GF-D8 (cell line): ENCODE measurements at regions not wholly inside any gene's neighbourhood (a gene's known extent, or its start where the extent isn't known, plus 50 kb on each side); places are given as distances from the start of the nearest gene placed in this dataset.
"Not testable (repeated sequence)": the region's sequence is repeated elsewhere in the genome, so short reads cannot be mapped to it uniquely, and the experiment has no call there.

Experiments
- DNase-seq: peaks from one replicate; lab custom pipeline; 2025; lab: John Stamatoyannopoulos, UW

DNA sequence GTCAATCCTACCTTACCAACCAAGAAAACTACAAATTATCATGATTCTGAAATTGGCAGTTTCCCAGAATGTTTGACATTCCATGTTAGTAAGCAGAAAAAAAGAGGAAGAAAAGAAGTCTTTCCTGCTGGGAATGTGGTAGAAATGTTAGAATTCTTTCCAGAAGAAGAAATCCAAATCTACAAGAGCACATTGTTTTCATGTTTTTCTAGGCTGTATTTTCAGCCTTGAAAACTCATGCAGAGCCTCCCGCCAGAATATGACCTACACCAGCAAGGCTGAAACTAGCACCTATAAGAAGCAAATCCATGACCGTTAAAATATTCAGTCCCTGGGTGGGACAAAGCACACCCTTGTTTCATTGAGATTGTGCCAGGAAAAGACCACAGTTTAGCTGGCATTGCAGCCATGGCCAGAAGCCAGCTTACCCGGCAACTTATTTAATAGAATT lies 259.4 kb downstream of the GJA1 start:
- no peak for DNase-seq

DNA sequence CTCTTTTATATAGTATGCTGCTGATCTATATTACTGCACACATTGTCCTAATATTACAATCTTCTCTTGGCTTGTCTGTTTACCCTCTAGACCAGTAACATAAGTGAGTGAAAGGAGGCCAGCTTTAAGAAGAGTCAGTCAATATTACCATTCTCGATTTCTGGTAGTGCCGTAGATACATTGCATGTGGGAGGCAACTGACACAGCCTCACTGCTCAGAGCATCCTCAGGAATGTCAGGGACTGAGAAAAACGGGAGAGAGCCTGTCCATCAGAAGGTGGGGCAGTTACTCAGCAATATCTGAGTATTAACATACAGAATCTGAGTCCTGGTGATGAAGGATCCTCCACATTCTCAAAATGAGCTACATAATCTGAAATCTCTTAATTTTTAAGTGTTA lies 259.9 kb downstream of the GJA1 start:
- no peak for DNase-seq

DNA sequence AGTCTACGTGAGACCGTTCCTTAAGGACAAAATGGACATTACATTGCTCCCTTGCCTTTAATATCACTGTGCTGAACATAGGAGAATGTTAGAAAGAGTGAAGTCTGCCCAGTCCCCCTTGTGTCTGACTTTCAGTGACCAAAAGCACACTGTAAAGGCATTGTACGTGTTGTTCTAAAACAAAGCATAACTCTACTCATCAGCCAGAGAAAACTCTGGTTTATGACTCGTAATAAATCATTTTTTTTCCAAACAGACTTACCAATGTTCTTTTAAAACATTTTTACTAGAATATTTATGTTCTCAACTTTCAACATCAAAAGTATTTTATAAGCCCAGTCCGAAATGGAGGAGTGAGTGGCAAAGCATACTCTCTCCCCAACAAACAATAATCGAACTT lies 262.5 kb downstream of the GJA1 start:
- no peak for DNase-seq

DNA sequence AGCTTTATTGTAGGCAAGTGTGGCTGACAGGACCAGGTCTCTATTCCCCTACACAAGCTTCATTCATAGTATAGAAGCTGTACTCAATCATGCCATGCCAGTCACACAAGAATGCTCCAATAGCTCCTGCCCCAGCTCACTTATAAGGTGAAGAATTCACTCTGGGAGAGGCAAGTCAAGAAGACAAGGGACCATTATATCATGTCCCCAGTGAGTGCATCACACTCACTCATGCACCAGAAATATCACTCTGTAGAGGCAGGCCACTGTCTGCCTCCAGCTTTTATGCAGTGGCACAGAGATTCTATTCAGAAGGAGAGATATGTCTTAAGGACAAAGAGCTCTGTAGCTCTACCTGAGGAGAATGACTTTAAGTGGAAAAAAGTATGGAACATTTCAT lies 263.2 kb downstream of the GJA1 start:
- DNase-seq = no peak

DNA sequence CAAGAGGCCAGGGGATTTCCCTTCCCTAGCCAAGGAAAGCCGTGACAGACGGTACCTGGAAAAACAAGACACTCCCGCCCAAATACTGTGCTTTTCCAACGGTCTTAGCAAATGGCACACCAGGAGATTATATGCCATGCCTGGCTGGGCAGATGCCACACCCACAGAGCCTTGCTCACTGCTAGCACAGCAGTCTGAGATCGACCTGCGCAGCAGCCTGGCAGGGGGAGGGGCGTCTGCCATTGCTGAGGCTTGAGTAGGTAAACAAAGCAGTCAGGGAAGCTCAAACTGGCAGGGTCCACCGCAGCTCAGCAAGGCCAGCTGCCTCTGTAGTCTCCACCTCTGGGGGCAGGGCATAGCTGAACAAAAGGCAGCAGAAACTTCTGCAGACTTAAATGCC lies 267.7 kb downstream of the GJA1 start:
- not testable (repeated sequence) for DNase-seq

DNA sequence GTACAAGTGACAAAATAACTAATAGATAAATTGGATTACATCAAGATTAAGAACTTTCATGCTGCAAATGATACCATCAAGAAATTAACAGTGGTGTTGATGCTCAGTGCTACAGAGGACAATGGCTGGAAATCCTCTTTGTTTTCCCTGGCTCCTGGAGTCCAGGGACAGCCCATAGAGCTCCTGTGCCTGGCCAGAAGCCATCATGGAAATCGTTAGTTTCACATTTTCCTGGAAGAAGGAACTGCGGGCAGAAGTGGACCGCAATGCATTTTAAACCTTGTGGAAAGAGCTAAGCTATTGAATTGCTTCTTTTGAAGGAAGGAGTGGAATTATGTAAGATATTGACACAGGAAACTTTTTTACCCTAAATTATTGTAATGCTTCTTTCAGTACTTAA lies 276.0 kb downstream of the GJA1 start:
- no peak for DNase-seq

DNA sequence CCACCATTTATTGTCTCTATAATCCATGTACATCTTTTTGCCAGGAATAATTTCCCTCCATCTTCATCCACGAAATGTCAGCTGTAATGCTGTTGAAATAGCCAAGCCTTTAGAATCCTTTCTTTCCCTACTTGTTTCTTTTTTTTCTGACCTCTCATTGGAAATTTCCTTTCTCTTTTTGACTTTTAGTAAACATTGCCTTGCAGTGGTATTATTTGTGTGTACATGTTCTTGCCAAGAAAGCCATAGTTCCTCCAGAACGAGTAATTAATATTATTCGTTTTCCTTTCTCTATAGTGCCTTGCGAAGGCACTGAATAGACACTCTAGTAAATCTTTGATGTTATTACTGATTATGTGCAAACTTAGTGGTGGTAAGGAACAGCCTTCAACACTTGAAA lies 282.2 kb downstream of the GJA1 start:
- DNase-seq = no peak

DNA sequence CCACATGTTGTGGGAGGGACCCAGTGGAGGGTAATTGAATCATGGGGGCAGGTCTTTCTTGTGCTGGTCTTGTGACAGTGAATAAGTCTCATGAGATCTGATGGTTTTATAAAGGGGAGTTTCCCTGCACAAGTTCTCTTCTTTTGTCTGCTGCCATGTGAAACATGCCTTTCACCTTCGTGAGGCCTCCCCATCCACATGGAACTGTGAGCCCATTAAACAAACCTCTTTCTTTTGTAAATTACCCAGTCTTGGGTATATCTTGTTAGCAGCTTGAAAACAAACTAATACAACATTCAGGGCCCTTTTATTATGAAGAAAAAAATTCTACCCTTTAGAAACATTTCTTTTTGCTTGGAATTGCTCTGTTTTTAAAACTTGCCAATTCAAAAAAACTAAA lies 285.4 kb downstream of the GJA1 start:
- DNase-seq = not testable (repeated sequence)

DNA sequence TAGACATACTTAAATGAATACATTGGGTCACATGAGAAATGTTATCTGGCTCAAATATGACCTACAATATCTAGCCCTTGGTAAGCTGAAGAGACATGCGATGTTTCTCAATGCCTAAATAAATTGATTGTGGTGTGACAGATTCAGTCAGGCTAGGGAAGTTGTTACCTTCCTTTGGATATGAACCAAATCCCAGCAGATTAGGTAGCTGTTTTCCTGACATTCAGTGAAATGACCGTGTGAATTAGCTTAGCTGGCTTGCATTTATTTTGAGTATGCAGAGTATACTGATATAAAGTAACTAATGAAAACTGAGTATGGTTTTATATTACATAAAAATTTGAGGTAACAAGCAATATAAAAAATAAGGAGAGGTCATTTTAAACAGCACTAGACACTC lies 288.2 kb downstream of the GJA1 start:
- no peak for DNase-seq

DNA sequence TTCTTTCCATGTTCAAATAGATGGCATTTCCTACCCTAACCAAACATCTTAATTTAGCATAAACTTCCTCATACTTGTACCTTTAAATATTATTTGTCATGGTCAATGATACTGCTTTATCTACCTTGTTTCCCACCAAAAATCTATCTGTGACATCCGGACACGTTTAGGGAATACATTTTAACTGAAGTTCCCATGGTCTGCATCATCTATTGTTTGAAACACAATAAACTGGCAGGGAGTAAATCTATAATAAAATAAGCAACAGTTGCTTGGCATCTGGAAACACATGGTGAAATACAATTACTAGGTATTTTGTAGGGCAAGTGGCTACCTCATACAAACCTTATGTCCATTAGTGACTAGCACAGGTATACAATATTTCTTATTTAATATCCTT lies 289.1 kb downstream of the GJA1 start:
- DNase-seq = no peak

DNA sequence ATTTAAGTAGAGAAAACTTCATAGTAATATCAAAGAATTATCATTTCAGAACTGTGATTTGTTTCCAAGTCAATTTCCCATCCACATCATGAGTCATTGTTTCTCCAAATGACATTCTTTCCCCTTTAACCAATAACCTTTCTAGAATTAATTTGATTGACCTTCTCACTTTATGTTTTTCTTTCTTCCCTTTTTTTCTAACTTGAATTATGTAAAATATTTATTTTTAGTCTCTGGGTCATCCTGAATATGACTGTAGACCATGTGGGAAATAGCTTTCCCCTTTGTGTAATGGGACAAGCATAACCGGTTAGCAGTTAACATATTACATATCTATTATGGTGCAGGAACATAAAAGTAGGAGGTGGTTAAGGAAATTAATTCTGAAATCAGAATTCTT lies 291.1 kb downstream of the GJA1 start:
- no peak for DNase-seq

DNA sequence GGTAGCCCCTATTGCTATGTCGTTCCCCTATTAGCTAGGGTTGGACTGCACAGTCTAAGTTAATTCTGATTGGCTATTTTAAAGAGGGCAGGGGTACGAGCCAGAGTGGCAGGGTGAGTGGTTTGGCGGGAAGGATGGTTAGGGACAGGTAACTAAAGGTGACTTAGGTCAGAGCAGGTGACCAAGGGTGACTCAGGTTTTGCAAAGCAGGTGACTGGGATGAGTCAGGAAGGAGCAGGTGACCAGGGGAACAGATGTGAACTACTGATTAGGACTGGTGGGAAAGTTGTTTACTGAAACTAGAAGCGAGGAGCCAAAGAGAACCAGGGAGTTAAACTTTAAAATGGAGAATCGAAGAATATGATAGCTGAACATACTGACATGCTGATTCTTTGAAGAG lies 295.2 kb downstream of the GJA1 start:
- DNase-seq = no peak

DNA sequence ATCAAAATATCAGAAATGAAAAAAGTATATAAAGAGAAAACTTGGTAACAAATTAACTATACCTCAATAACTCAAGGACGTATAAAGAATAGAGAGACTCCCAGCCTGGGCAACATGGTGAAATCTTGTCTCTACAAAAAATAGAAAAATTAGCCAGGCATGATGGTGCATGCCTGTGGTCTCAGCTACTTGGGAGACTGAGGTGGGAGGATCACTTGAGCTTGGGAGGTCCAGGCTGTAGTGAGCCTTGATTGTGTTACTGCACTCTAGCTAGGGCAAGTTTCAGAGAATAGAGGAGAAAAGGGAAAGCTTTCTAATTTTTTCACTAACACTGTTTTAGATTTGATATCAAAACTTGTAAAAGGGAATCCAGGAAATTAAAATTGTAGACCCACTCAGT lies 295.9 kb downstream of the GJA1 start:
- no peak for DNase-seq

DNA sequence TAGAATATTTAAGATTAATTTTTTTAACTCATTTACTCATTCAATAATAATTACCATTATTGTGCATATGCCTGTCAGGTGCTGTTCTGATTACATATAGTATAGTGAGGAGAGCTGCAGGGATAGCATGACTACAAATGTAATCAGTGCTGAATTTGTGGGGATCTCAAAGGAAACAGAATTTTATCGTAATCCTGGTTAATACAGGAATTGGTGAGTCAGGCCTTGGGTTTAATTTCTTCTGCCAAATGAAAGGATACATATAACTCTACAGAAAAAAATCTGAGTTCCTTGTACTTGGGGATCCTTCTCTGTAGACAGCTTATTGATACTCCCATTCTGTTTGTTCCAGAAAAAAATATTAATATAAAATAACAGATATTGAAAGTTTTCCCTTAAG lies 297.2 kb downstream of the GJA1 start:
- no peak for DNase-seq

DNA sequence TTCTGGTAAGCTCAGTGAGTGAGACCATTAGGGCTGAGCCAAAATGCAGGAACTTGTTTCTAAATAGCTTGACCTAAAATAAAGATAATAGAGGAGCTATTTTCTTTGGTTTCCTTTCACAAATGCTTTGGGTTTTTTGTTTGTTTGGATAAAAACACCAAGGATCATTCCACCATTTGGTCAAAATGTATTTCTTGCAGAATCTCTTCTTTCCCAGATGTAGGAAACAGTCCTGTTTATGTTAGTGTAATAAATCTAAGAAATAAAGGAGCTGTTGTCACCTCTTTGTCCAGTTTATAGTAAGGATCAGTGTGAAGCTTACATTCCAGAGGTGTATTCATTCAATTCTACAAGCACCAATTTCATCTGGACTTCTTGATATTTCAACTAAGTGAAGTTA lies 297.8 kb downstream of the GJA1 start:
- DNase-seq = no peak

DNA sequence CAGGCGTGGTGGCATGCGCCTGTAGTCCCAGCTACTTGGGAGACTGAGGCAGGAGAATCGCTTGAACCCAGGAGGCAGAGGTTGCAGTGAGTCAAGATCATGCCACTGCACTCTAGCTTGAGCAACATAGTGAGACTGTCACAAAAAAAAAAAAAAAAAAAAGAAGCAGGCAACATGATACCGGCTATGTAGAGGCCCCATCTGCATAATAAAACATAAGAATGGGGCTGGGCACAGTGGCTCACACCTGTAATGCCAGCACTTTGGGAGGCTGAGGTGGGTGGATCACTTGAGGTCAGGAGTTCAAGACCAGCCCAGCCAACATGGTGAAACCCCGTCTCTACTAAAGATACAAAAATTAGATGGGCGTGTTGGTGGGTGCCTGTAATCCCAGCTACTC lies 304.7 kb downstream of the GJA1 start:
- not testable (repeated sequence) for DNase-seq

DNA sequence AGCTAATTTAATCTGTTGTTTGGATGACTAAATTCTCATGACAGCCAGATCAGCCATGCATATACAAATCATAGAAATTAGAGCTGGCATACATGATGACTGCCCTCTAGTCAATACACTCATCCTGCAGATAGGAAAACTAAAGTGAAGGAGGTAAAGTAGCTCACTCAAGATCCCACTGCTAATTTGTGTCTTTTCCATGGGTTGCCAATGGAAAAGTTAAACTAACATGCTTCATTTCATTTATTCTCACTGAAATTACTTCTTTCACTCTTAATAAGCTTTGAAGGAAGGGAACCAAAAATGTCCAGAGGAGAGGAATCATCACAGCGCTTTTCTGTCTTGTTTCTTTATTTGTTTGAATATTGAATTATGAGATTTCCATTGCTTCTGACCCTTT lies 308.2 kb downstream of the GJA1 start:
- no peak for DNase-seq

DNA sequence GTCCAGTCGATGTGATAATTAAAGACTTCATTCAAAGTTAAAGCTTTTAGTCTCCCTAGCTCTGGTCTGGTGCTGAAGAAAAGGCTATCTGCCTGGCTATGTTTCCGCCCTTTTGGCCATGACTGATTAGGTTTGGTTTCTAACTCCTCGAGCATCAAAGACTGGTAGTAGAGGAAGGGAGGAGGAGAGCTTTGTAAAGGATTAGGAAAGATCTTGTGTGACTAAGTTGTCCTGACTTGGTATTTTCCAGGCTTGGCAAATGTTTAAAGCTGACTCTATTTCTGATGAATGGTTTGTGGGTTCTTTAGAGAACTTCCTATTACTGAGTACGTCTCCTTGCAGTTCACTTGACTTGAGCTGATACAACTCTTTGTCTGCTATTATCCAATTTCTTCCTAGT lies 312.9 kb downstream of the GJA1 start:
- no peak for DNase-seq

DNA sequence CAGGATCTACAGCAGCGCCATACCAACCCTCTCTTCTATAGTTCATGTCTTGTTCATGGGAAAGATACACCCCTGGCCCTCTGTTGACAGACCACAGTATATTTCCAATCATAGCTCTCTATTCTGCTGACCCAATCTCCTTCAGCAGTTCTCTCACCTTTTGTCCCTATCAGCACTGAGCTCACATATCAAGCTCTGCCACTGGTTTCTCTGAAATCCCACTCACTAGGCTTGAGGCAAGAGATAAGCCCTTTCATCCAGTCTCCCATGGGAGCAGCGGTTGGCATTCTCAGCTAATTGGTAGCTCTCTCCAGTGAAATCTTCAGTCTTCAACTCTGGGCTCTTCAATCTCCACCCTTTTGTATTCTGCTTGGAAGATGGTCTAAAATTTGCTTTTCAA lies 313.4 kb downstream of the GJA1 start:
- no peak for DNase-seq

DNA sequence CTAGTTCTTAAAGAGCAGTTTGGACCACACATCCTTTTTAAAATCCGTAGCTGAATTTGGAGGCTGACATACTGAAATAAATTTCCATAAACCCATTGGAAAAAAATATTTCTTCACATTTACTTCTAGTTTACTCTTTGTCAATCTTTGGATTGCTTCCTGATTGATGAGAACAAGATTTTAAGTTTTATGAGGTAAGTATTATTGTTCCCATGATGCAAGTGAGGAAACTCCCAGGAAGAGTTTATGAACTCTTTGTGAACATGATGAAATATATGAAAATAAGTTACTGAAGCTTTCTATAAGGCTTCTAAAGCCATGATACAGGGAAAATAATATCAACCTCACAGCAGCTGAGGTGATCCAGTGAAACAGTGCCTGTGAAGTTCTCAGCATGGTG lies 320.0 kb downstream of the GJA1 start:
- DNase-seq = no peak

DNA sequence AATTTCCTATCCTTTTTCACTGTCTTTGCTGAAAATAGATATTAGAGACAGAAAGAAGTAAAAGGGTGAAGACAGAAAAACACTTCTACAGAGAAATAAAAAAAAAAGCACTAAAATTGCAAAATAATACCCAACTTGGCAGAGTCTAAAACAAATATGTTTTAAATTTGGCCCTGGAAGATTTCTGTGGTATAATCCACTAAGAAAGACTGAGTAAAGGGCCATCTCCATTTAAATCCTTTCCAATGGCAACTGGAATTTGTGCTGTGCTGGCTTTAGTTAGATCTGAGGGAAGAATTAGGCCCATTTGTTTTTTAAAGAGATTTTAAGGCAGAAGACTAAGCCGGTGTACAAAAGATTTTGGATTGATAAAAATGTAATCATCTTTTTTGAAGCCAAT lies 321.2 kb downstream of the GJA1 start:
- DNase-seq = no peak

DNA sequence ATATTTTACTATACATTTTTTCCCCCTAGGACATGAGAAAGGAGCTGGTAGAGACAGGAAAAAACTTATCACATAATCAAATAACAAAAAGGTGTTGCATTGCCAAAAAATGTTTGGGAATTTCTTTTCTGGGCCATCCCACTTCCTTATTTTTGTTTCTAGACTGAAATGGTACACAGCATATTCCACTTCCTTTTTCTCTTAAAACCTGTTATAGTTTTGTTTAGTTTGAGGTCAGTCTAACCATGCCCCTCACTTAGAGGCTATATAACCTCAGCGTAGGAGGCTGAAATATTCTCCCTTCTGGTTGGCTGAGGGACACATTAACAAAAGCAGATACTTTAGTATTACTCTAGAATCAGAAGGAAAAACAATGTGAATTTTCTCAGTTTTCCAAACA lies 323.9 kb downstream of the GJA1 start:
- no peak for DNase-seq

DNA sequence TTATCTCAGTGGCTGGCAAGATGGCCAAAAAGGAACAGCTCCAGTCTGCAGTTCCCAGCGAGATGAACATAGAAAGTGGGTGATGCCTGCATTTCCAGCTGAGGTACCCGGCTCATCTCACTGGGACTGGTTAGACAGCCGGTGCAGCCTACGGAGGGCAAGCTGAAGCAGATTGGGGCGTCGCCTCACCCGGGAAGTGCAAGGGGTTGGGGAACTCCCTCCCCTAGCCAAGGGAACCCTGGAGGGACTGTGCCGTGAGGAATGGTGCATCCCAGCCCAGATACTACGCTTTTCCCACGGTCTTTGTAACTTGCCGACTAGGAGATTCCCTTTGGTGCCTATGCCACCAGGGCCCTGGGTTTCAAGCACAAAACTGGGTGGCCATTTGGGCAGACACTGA lies 324.7 kb downstream of the GJA1 start:
- DNase-seq = no peak

DNA sequence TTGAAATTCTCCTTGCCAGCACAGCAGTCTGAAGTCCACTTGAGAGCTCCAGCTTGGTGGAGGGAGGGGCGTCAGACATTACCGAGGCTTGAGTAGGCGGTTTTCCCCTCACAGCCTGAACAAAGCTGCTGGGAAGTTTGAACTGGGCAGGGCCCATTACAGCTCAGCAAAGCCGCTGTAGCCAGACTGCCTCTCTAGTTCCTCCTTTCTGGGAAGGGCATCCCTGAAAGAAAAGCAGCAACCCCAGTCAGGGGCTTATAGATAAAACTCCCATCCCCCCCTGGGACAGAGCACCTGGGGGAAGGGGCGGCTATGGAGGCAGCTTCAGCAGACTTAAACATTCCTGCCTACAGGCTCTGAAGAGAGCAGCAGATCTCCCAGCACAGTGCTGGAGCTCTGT lies 325.3 kb downstream of the GJA1 start:
- no peak for DNase-seq

DNA sequence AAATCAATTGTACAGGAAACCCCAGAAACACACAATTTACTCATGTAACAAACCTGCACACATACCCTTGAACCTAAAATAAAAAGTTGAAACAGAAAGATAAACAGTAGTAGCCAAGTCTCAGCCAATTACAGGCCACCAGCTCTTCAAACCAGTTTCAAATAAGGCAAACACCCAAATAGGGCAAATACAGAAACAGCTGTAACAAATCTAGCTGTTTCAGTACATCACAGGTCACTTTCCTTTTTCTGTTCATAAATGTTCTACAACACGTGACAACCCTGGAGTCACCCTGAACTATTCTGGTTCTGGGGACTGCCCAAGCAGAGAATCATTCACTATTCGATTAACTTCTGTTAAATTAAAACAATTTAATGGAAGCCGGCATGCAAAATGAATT lies 329.0 kb downstream of the GJA1 start:
- DNase-seq = no peak
